HG03097 (cell line): ENCODE measurements at regions not wholly inside any gene's neighbourhood (a gene's known extent, or its start where the extent isn't known, plus 50 kb on each side); places are given as distances from the start of the nearest gene placed in this dataset.
"Not testable (repeated sequence)": the region's sequence is repeated elsewhere in the genome, so short reads cannot be mapped to it uniquely, and the experiment has no call there.

Source experiments
- ATAC-seq: cut with Tn5 transposase; IDR thresholded peaks from one replicate; pipeline ENCODE4 v1.9.1; 2021; ENCODE audit not compliant: unreplicated experiment, low FRiP score

DNA sequence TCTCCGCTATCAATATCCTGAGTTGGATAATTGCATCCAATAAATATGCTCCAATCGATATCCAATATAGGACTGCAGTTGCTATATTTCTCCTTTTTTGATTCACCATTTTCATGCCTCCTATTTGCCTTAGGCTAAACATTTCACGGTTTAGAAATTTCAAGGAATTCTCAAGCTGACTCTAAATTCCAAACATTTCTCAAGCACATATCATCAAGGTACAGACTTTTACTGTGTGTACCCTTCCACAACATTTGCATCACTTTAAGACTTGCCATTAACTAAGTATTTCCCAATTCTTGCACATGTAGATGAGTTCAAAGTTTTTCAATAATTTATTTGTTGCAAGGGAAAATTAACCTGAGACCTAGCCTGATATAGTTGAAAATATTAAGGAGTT lies 795.2 kb upstream of the TMPRSS15 start:
- ATAC-seq: no peak

- no peak for ATAC-seq
Measured at GRCh38 chr21:19218163-19218562, 814.6 kb upstream of the TMPRSS15 start.

- ATAC-seq: no peak
Measured at GRCh38 chr21:19224090-19224489, 820.5 kb upstream of the TMPRSS15 start.

- no peak for ATAC-seq
Measured at GRCh38 chr21:19228226-19228625, 824.6 kb upstream of the TMPRSS15 start.

DNA sequence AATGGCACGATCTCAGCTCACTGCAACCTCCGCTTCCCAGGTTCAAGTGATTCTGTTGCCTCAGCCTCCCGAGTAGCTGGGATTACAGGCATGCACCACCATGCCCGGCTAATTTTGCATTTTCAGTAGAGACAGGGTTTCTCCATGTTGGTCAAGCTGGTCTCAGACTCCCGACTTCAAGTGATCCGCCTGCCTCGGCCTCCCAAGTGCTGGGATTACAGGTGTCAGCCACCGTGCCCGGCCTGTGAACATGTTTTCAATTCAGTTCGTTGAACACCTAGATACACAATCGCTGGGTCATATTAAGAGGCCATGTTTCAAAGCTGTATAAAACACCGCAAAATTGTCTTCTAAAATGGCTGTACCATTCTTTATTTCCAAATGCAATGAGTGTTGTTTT lies 830.3 kb upstream of the TMPRSS15 start:
- not testable (repeated sequence) for ATAC-seq

GRCh38 chr21:19236209-19236608 lies 832.6 kb upstream of the TMPRSS15 start:
- no peak for ATAC-seq

DNA sequence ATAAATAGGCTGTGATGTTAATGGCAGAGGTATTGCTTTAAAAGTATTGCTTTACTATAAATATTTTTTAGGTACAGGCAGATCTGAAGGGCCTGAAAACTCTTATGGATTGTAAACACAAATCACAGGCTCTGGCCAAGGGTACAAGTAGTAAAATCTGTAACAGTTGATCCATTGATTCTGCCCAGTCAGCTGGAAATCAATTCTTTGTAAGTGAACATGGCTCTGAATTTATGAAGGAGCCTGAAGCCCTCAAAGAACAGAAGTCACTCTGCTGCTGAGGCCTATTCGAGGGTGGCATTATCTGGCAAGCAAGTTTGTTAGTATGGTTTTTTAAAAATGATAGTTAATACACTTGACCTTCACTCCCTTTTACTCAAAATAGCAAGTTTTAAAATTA lies 834.0 kb upstream of the TMPRSS15 start:
- no peak for ATAC-seq

- no peak for ATAC-seq
Measured at GRCh38 chr21:19239696-19240095, 836.1 kb upstream of the TMPRSS15 start.

GRCh38 chr21:19244502-19245187 lies 841.1 kb upstream of the TMPRSS15 start:
- ATAC-seq: no peak

GRCh38 chr21:19245188-19245580 lies 841.6 kb upstream of the TMPRSS15 start:
- ATAC-seq: no peak

GRCh38 chr21:19246018-19246417 lies 842.4 kb upstream of the TMPRSS15 start:
- ATAC-seq: no peak

DNA sequence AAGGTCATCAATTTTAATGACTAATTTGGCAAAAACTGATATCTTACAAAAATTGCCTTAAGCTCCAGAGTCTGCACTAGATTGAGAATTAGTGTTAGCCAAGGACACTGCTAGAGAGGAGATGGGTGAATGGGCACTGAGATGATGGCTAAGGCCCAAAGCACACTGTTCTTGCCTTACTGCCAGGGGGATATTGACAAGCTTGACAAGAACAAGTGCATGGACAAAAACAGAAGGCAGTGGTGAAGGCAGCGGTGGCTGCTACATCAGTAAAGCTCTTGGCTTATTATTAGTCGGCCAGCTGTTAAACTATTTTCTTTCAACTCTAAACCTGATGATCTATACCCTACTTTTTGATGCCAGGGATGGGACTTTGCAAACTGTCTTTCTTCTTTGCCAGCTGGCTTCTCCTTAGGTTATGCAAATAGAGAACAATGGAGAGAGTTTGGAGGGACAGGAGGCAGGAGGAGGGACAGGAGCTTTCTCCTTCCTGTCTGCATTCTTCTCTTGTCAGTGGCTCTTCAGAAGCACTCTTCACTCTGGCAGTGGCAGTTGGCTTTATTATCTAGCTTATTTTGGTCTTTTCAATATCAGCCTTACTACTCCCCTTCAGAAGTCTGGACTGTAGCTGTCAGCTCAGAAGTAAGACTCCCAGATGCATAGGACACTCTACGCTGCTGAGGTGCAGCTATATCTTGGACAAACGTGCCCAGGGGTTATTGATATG lies 853.5 kb upstream of the TMPRSS15 start:
- no peak for ATAC-seq

DNA sequence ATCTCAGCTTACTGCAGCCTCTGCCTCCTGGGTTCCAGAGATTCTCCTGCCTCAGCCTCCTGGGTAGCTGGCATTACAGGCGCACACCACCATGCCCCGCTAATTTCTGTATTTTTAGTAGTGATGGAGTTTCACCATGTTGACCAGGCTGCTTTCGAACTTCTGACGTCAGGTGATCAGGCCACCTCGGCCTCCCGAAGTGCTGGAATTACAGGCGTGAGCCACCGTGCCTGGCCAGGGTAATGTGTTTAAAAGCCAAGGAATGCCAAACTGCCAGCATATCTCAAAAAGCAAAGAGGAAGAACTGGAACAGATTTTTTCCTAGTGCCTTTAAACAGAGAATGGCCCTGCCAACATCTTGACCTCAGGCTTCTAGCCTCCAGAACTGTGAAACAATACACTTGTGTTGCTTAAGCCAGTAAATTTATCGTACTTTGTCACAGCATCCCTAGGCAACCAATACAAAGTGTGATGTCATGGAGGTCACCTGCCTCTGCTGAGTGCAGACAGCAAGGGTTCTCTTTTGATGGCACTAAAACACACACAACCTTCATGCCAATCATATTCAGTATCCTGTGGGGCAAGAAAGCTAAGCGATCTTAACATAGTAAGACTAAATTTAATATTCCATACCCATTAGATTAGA lies 858.3 kb upstream of the TMPRSS15 start:
- no peak for ATAC-seq

GRCh38 chr21:19266636-19267035 lies 863.1 kb upstream of the TMPRSS15 start:
- ATAC-seq: no peak

DNA sequence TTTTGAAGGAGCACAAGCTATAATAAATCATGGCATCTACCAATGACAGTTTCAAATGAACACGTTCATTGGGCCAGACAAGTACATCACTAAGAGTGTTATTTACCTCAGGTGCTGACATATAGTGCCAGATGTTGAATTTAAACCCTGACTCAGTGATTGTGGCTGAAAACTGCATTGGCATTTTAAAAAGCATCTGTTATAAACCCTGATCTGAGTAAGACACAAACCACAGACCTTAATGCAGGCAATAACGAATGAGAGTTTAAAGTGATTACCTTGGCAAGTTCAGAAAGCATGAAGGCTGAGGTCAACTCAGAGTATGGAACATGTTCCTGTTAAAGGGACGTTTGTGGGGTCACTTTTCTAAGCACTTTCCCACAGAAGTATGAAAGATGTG lies 865.1 kb upstream of the TMPRSS15 start:
- no peak for ATAC-seq

DNA sequence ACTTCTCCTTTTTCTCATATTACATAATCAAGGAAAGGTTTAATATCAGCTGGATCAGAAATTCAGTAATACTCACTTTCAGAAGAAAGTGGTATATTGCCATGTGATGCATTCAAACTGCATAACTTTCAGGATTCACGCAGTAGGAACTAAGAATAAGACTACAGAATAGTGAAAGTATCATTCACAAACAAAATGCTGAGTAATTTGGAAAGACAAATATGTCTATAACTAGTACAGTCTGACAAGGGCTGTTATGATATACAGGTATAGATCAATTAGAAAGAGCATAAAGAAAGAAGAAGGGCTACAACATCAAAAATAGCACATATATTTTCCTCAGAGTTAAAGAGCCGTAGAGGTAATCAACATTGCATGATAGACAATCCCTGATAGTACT lies 871.5 kb upstream of the TMPRSS15 start:
- ATAC-seq: no peak

DNA sequence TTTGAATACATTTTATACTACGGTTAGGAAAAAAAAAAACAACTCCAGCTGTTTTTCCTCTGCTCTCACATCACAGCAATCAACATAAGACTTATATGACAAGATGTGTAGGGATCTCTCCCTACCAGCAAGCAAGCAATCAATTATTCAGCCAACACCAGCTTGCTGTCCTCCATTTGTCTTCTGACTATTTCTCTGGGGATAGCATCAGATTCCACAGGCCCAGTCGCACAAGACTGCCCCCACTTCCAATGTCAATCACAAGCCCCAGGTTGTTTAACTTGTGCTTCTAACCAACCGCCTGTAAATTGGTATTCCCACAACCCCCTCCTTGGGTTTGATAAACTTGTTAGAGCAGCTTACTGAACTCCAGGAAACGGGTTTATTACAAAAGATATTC lies 873.1 kb upstream of the TMPRSS15 start:
- ATAC-seq: no peak

DNA sequence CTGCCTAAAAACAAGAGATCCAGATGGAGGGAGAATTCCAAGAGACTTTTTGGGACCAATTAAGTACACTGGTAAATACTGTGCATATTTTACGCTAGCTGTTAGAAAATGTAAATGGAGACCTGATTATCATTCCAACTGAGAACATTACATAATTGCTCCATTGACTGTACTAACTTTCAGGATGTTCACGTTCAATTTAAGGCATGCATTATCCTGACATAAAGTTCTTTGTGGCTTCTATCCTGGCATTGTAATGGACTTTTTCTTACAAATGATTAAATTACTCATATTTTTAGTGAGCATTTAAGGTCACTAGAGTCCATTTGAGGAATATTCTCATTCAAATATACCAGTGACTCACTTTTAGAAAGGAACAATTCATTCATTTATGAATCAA lies 883.3 kb upstream of the TMPRSS15 start:
- ATAC-seq: no peak

- ATAC-seq: no peak
Measured at GRCh38 chr21:19290328-19290727, 886.7 kb upstream of the TMPRSS15 start.

- no peak for ATAC-seq
Measured at GRCh38 chr21:19320291-19320690, 916.7 kb upstream of the TMPRSS15 start.

DNA sequence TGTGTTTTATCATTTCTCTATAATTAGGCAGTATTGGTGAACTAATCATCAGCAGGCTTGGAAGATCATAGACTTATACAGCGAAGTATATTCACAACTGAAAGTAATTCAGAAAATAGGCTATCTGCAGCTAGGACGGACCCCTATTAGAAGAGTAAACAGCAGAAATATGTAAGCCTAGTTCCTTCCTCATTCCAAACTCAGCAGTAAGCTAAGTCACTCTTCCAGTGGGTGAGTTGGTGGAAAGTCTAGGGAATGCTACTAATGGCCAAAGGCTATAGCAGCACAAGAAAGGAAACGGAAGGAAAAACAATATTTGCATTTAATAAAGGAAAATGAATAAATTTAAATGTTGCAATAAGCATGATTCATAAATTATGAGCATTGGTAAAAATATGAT lies 918.1 kb upstream of the TMPRSS15 start:
- ATAC-seq: no peak

DNA sequence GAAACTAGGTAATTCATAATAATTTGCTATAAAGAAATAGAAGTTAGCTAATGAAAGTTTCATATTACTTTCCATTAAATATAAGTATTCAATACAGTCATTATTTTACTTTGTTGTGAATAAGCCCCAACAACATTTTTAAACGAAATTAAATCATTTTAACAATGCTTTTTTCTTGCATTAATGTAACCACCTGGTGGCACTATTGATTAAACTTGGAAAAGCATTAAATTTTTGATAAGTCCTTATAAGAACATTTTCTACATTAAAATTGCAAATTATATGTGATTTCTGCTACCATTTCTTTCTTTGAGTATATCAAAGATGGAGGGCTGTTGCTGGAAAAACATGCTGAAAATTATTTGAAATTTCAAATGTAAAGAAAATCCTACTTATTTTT lies 918.8 kb upstream of the TMPRSS15 start:
- ATAC-seq: no peak
